Activated T-cell treated with anti-CD3 and anti-CD28 coated beads, Interleukin-2, amount 50 U/mL, for 72 hours (primary cell): ENCODE measurements at regions not wholly inside any gene's neighbourhood (a gene's known extent, or its start where the extent isn't known, plus 50 kb on each side); places are given as distances from the start of the nearest gene placed in this dataset.
A peak's percentile ranks its signal among the peaks of the same experiment; 100 is the strongest.

Source experiments
- ATAC-seq, 2 donors: fragments of 150-1000 bp; cut with Tn5 transposase; replicated peaks in 1 of 2; 2 replicates each; pipeline ENCODE4 v1.10.0; 2021; ENCODE audit warnings: moderate library complexity in 2 of 2, mild to moderate bottlenecking in 1 of 2
- DNase-seq, 2 donors: peaks; one replicate each; pipeline ENCODE4 v3.0.0; 2021 to 2022; ENCODE audit warnings: mixed read lengths in 1 of 2
- H3K27ac Mint-ChIP-seq: one replicate; pipeline ENCODE4 v1.8.0; 2022; ENCODE audit warnings: mild to moderate bottlenecking, moderate library complexity, mixed read lengths
- H3K27me3 Mint-ChIP-seq: one replicate; pipeline ENCODE4 v1.8.0; 2022; ENCODE audit warnings: low read depth, mixed read lengths
- H3K36me3 Mint-ChIP-seq, 2 donors: one replicate each; pipeline ENCODE4 v1.8.0; 2022; ENCODE audit warnings: mixed read lengths in 2 of 2, mild to moderate bottlenecking in 1 of 2; ENCODE audit not compliant: insufficient read depth in 2 of 2
- H3K4me1 Mint-ChIP-seq: one replicate; pipeline ENCODE4 v1.8.0; 2022; ENCODE audit warnings: low read depth, mixed read lengths
- H3K4me3 Mint-ChIP-seq, 2 donors: one replicate each; pipeline ENCODE4 v1.8.0; 2022; ENCODE audit warnings: mild to moderate bottlenecking in 2 of 2, mixed read lengths in 2 of 2, moderate library complexity in 2 of 2
- H3K9me3 Mint-ChIP-seq, 2 donors: one replicate each; pipeline ENCODE4 v1.8.0; 2022; ENCODE audit warnings: mixed read lengths in 2 of 2

GRCh38 chr3:160126761-160127160 lies 98.5 kb upstream of the C3orf80 start:
- DNase-seq = no peak
- Mint-ChIP-seq H3K4me3 (no peak overlapping the region), H3K9me3 (no peaks in the 10 kb centered on the region), H3K36me3 (no peaks in the 10 kb centered on the region), H3K27ac (no peak overlapping the region), H3K4me1 (peaks cover 15% of the 10 kb centered on the region), H3K27me3 (peaks cover 46% of the 10 kb centered on the region)
- ATAC-seq = no peak

DNA sequence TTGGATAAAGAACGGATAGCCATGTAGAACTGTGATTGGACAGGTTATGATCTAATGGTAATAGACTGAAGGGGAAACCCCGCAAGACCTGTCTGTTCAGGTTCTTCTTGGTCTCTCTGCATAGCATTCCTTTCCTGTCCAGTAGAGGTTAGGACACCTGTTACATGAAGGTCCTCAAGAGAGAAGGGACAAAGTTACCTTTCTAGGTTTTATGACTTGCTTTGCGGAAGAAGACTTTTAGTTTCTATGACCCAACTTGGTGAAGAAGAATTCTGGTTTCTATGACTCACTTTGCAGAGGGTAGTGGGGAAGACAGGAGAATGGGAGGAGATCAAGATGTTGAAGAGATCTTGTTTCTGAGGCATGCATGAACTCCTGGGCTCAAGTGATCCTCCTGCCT lies 97.9 kb upstream of the C3orf80 start:
- ATAC-seq (peak; percentile 14 to 58), DNase-seq (no peak)
- no peaks in the 10 kb centered on the region for H3K9me3 Mint-ChIP-seq
- H3K4me3 Mint-ChIP-seq = no peak overlapping the region
- H3K27ac Mint-ChIP-seq = no peak overlapping the region
- H3K36me3 Mint-ChIP-seq = no peaks in the 10 kb centered on the region
- peaks cover 15% of the 10 kb centered on the region for H3K4me1 Mint-ChIP-seq
- peaks cover 46% of the 10 kb centered on the region for H3K27me3 Mint-ChIP-seq

DNA sequence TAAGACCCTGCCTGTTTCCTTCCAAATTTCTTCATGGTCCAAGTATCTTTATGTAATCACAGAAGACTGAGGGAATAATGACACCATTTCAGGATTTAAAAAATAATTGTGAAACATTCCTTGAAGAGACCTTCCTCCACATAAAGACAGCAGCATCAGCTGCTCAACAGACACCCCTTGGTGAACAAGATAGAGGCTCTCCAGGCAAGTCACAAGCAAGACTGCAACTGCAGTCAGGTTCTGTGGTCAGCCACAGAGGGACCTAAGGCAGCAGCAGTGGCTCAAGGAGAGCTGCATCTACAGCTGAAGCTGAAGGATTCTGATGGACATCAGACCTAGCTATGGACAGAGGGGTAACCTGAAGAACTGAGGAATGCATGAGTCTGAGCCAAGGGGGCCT lies 97.2 kb upstream of the C3orf80 start:
- ATAC-seq = no peak
- H3K27ac Mint-ChIP-seq = no peak overlapping the region

DNA sequence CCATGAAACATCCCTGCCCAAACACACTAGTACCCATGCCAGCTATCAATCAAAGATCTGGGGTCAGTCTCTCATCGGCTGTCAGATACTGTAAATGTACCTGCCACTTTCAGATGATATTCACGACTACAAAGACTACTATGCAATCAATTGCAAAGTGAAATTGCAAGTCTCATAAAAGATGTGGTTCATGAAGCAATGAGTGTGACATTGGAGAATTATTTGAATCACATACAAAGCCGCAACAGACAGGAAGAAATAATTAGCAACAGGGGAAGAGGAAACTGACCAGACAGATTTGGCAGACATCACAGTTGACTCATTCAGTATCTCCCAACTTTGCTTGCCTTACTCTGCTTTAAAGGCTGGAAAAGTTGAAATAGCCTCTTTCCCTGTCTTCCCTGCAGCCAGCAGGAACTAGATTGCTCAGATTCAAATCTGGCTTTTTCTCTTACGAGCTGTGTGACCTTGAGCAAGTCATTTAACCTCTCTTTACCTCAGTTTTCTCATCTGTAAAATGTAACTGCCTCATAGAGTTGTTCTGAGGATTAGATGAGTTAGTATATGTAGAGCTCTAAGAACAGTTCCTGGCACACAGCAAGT lies 95.7 kb upstream of the C3orf80 start:
- ATAC-seq (peak; percentile 39 to 76), DNase-seq (no peak)
- H3K4me1 Mint-ChIP-seq = peaks cover 15% of the 10 kb centered on the region
- peaks cover 40% of the 10 kb centered on the region for H3K27me3 Mint-ChIP-seq
- H3K27ac Mint-ChIP-seq = no peak overlapping the region
- no peaks in the 10 kb centered on the region for H3K36me3 Mint-ChIP-seq
- no peaks in the 10 kb centered on the region for H3K9me3 Mint-ChIP-seq
- no peak overlapping the region for H3K4me3 Mint-ChIP-seq

More for the DNA sequence above, 97.2 kb upstream of the C3orf80 start:
- Mint-ChIP-seq H3K4me3 (no peak overlapping the region), H3K36me3 (no peaks in the 10 kb centered on the region), H3K4me1 (peaks cover 15% of the 10 kb centered on the region), H3K27me3 (peaks cover 41% of the 10 kb centered on the region), H3K9me3 (no peaks in the 10 kb centered on the region)
- no peak for DNase-seq

GRCh38 chr3:160130071-160130470 lies 95.2 kb upstream of the C3orf80 start:
- ATAC-seq = no peak

DNA sequence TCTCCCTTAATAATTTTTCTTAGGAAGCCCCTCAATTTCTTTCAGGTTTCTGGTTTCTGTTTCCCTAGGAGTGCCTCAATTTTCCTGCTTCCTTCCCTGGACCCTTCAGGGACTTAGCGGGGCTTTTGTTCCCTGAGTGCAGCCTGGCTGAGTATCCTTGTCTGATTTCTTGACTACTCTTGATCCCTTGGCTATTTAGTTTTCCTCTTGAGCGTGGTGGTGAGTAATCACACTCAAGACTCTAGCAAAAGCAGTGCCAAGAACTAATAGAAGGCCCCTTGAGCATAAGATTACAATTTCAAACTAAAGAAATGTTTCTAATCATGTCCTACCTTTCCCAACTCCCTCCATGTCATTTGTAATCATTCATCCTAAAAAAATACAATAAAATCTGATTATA lies 94.3 kb upstream of the C3orf80 start:
- DNase-seq (no peak), ATAC-seq (no peak)
- H3K9me3 Mint-ChIP-seq = no peaks in the 10 kb centered on the region
- no peak overlapping the region for H3K27ac Mint-ChIP-seq
- H3K36me3 Mint-ChIP-seq = no peaks in the 10 kb centered on the region
- peaks cover 35% of the 10 kb centered on the region for H3K27me3 Mint-ChIP-seq
- no peak overlapping the region for H3K4me3 Mint-ChIP-seq
- peaks cover 15% of the 10 kb centered on the region for H3K4me1 Mint-ChIP-seq

More at GRCh38 chr3:160130071-160130470, 95.2 kb upstream of the C3orf80 start:
- H3K27me3 Mint-ChIP-seq = peaks cover 40% of the 10 kb centered on the region
- no peak overlapping the region for H3K27ac Mint-ChIP-seq
- H3K9me3 Mint-ChIP-seq = no peaks in the 10 kb centered on the region
- no peaks in the 10 kb centered on the region for H3K36me3 Mint-ChIP-seq
- H3K4me3 Mint-ChIP-seq = no peak overlapping the region
- no peak for DNase-seq
- H3K4me1 Mint-ChIP-seq = peaks cover 15% of the 10 kb centered on the region

GRCh38 chr3:160132226-160132625 lies 93.0 kb upstream of the C3orf80 start:
- DNase-seq = no peak
- H3K4me3 Mint-ChIP-seq = no peak overlapping the region
- H3K27ac Mint-ChIP-seq = no peak overlapping the region
- no peaks in the 10 kb centered on the region for H3K36me3 Mint-ChIP-seq
- no peak for ATAC-seq
- no peaks in the 10 kb centered on the region for H3K9me3 Mint-ChIP-seq
- H3K27me3 Mint-ChIP-seq = peaks cover 24% of the 10 kb centered on the region
- H3K4me1 Mint-ChIP-seq = peaks cover 9% of the 10 kb centered on the region

DNA sequence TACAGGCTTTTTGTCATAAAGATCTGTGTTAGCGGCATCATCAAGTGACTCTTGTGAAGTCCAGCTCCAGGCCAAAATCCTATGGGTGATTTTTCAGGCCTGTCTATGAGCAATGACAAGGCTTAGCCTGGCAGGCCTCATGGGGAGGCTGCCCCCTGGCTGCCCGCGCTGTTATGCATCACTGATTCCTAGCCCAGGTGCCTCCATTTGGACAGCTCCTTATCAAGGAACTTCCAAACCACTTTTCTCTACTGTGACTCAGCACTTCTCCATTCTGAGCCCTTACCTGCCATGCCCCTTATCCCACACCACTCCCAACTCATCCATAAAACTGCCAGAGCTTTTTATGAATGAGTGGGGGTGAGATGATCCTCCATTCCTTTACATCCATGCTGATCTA lies 91.5 kb upstream of the C3orf80 start:
- Mint-ChIP-seq H3K9me3 (no peaks in the 10 kb centered on the region), H3K27ac (no peak overlapping the region), H3K36me3 (no peaks in the 10 kb centered on the region), H3K4me1 (peaks cover 7% of the 10 kb centered on the region), H3K4me3 (no peak overlapping the region), H3K27me3 (peaks cover 14% of the 10 kb centered on the region)
- no peak for DNase-seq
- ATAC-seq = no peak

DNA sequence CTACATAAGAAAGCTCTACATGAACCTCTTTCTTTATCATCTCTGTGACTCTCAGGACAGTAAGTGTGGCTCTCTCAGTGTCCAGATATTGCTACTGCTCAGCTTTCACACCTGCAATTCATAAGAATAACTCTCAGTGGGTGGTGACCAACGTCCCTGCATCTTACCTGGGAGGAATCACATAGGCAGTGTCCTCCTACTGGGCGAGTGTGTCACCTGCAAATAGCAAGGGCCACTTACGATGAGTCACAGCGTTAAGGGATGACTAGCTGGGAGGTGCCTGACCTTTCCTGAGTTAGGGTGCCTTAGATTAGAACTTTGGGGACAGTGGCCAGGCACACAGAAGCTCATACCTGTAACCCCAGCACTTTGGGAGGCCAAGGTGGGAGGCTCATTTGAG lies 90.8 kb upstream of the C3orf80 start:
- no peak overlapping the region for H3K27ac Mint-ChIP-seq
- H3K9me3 Mint-ChIP-seq = no peaks in the 10 kb centered on the region
- peaks cover 8% of the 10 kb centered on the region for H3K27me3 Mint-ChIP-seq
- H3K36me3 Mint-ChIP-seq = no peaks in the 10 kb centered on the region
- DNase-seq = no peak
- H3K4me1 Mint-ChIP-seq = peaks cover 3% of the 10 kb centered on the region
- no peak overlapping the region for H3K4me3 Mint-ChIP-seq
- ATAC-seq = peak in 1 of 2 donors; percentile 19

DNA sequence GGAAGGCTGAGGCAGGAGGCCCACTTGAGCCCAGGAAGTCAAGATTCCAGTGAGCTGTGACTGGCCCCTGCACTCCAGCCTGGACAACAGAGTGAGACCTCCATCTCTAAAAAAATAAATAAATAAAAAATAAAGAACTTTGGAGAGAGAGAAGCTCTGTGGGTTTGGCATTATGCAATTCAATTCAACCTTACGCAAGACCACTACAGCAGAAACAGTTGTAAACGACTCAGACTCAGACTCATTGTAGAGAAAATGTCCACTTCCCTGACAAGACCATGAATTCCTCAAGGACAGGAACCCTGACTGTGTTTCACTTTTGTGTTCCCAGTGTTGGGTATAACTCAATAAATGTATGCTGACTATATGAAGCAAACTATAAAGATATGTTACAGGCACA lies 90.3 kb upstream of the C3orf80 start:
- Mint-ChIP-seq H3K4me1 (no peaks in the 10 kb centered on the region), H3K36me3 (no peaks in the 10 kb centered on the region), H3K4me3 (no peak overlapping the region), H3K27ac (no peak overlapping the region), H3K9me3 (no peaks in the 10 kb centered on the region), H3K27me3 (peaks cover 3% of the 10 kb centered on the region)
- no peak for ATAC-seq
- DNase-seq = no peak

DNA sequence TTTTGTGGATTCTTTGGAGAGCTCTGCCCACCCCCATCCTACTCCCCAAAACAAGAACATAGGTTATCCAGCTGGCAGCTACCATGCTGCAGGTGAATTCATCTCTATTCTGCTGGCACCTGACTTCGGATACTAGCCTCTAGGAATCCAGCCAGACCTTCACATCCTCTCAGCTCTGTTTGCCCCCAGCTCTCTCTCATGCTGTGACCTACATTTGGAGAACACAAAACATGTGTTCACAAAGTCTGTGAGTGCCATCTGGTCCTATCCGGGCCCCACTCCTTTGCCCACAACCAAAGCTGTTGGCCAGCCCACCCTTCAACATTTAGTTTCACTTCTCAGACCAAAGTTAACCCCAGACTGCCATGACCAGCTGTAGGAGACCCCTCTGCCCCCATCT lies 89.4 kb upstream of the C3orf80 start:
- no peak for DNase-seq
- Mint-ChIP-seq H3K36me3 (peaks cover under 1% of the 10 kb centered on the region in 2 donors), H3K27ac (no peak overlapping the region), H3K27me3 (no peaks in the 10 kb centered on the region), H3K4me3 (no peak overlapping the region), H3K4me1 (peaks cover 4% of the 10 kb centered on the region), H3K9me3 (peaks cover 0 to under 1% of the 10 kb centered on the region in 2 donors)
- ATAC-seq = no peak

GRCh38 chr3:160136421-160136820 lies 88.8 kb upstream of the C3orf80 start:
- DNase-seq (peak in 1 of 2 donors; percentile 9), ATAC-seq (no peak)
- H3K9me3 Mint-ChIP-seq = peaks cover 0 to 2% of the 10 kb centered on the region in 2 donors
- H3K4me3 Mint-ChIP-seq = no peak overlapping the region
- H3K27me3 Mint-ChIP-seq = no peaks in the 10 kb centered on the region
- H3K4me1 Mint-ChIP-seq = peaks cover 9% of the 10 kb centered on the region
- H3K36me3 Mint-ChIP-seq = peaks cover 2 to 3% of the 10 kb centered on the region in 2 donors
- no peak overlapping the region for H3K27ac Mint-ChIP-seq

DNA sequence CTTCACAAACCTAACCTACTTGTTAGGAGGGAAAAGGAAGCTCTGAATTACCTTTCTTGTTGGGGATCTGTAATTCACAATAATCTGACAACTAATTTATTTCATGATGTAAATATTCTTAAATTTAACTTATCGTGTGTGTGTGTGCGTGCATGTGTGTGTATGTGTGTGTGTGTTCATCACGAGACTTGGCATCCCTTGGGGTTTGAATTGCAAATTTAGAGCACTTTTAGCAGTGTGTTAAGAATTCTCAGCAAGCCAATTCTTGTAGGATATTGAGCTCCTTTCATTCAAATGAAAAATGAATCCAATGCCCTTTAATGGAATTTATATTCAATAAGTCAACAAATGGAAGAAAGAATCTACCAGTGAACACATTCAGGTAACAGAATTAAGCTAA lies 85.9 kb upstream of the C3orf80 start:
- no peak overlapping the region for H3K4me3 Mint-ChIP-seq

GRCh38 chr3:160140756-160141155 lies 84.5 kb upstream of the C3orf80 start:
- H3K27ac Mint-ChIP-seq = no peak overlapping the region
- peaks cover 9% of the 10 kb centered on the region for H3K4me1 Mint-ChIP-seq
- DNase-seq = peak; percentile 47 to 54
- H3K36me3 Mint-ChIP-seq = peaks cover 6 to 13% of the 10 kb centered on the region in 2 donors
- peaks cover 11% of the 10 kb centered on the region for H3K27me3 Mint-ChIP-seq
- H3K9me3 Mint-ChIP-seq = peaks cover 12% of the 10 kb centered on the region in 2 donors
- peak; percentile 95 for ATAC-seq
- no peak overlapping the region for H3K4me3 Mint-ChIP-seq

More for the DNA sequence above, 85.9 kb upstream of the C3orf80 start:
- H3K36me3 Mint-ChIP-seq = peaks cover 6 to 13% of the 10 kb centered on the region in 2 donors
- DNase-seq (no peak), ATAC-seq (no peak)
- H3K27ac Mint-ChIP-seq = no peak overlapping the region
- H3K4me1 Mint-ChIP-seq = peaks cover 9% of the 10 kb centered on the region
- H3K27me3 Mint-ChIP-seq = peaks cover 11% of the 10 kb centered on the region
- peaks cover 12% of the 10 kb centered on the region in 2 donors for H3K9me3 Mint-ChIP-seq
